ENCODE measurements at regions not wholly inside any gene's neighbourhood (a gene's known extent, or its start where the extent isn't known, plus 50 kb on each side); places are given as distances from the start of the nearest gene placed in this dataset.

- TF ChIP-seq USF2 (CRISPR knock-in tag; IDR thresholded peaks at IDR 0.05), result no peak
- TF ChIP-seq HMGXB4 (CRISPR knock-in tag; IDR thresholded peaks at IDR 0.05), result no peak
- TF ChIP-seq CREM (CRISPR knock-in tag; IDR thresholded peaks at IDR 0.05), result no peak
- TF ChIP-seq ZBTB21 (CRISPR knock-in tag; IDR thresholded peaks at IDR 0.05; ENCODE audit: borderline replicate concordance), result no peak
- TF ChIP-seq NFE2L1 (CRISPR knock-in tag; IDR thresholded peaks at IDR 0.05), result no peak
These were observed 212.6 kb downstream of the INSIG2 start (continued) for GRCh38 chr2:118300832-118301231.

- ATAC-seq, result no peak
- ChIA-PET POLR2A (no interaction called here), CTCF (interaction anchor here (1.5 kb wide), 1 partner anchor 75 kb away, joined by 3 read pairs; no protein-coding TSS in a partner anchor)
- no peak for TF ChIP-seq AFF4 (CRISPR knock-in tag; IDR thresholded peaks at IDR 0.05; ENCODE audit: borderline replicate concordance)
- TF ChIP-seq NFATC4 (CRISPR knock-in tag; IDR thresholded peaks at IDR 0.05), result no peak
- no peaks in the 10 kb centered on the region for H3K27me3 Mint-ChIP-seq (ENCODE audit: low read depth)
- peaks cover 7% of the 10 kb centered on the region for H3K36me3 Mint-ChIP-seq
- peaks cover 20% of the 10 kb centered on the region for H3K9me3 Mint-ChIP-seq
- H3K4me3 Mint-ChIP-seq, result no peak overlapping the region
- H3K4me1 Mint-ChIP-seq, result peaks cover 6% of the 10 kb centered on the region
- DNase-seq (ENCODE audit: low spot score), result no peak
- H3K27ac Mint-ChIP-seq, result no peak overlapping the region
These were observed 208.4 kb downstream of the INSIG2 start for GRCh38 chr2:118296663-118297062.

- Mint-ChIP-seq H3K36me3 (peaks cover 7% of the 10 kb centered on the region), H3K4me3 (no peak overlapping the region), H3K4me1 (peaks cover 1% of the 10 kb centered on the region), H3K9me3 (peaks cover 20% of the 10 kb centered on the region), H3K27me3 (ENCODE audit: low read depth) (no peaks in the 10 kb centered on the region), H3K27ac (no peak overlapping the region)
- ATAC-seq, result no peak
- POLR2A ChIA-PET, result no interaction called here
- TF ChIP-seq TEAD4 (CRISPR knock-in tag; IDR thresholded peaks at IDR 0.05) (no peak), PRDM15 (CRISPR knock-in tag; IDR thresholded peaks at IDR 0.05) (peak; percentile 59; the same call in 1 of the 2 replicates)
- DNase-seq (ENCODE audit: low spot score), result no peak
- CTCF ChIA-PET, result interaction anchor here (1.5 kb wide), 1 partner anchor 76 kb away, joined by 3 read pairs; no protein-coding TSS in a partner anchor
These were observed 207.5 kb downstream of the INSIG2 start for GRCh38 chr2:118295592-118296390.

Measured in WTC11 (cell line).